ENCODE measurements at regions not wholly inside any gene's neighbourhood (a gene's known extent, or its start where the extent isn't known, plus 50 kb on each side); places are given as distances from the start of the nearest gene placed in this dataset.

- TF ChIP-seq, protein P1, sequence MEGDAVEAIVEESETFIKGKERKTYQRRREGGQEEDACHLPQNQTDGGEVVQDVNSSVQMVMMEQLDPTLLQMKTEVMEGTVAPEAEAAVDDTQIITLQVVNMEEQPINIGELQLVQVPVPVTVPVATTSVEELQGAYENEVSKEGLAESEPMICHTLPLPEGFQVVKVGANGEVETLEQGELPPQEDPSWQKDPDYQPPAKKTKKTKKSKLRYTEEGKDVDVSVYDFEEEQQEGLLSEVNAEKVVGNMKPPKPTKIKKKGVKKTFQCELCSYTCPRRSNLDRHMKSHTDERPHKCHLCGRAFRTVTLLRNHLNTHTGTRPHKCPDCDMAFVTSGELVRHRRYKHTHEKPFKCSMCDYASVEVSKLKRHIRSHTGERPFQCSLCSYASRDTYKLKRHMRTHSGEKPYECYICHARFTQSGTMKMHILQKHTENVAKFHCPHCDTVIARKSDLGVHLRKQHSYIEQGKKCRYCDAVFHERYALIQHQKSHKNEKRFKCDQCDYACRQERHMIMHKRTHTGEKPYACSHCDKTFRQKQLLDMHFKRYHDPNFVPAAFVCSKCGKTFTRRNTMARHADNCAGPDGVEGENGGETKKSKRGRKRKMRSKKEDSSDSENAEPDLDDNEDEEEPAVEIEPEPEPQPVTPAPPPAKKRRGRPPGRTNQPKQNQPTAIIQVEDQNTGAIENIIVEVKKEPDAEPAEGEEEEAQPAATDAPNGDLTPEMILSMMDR (IDR thresholded peaks at IDR 0.05; ENCODE audit: insufficient read depth, low read depth, low read length): no peak
- TF ChIP-seq EZH2 (IDR thresholded peaks at IDR 0.05; ENCODE audit: insufficient read depth, low read length): no peak
These were observed 373.2 kb upstream of the CHD6 start for GRCh38 chr20:41991412-41991811.
